ENCODE measurements at regions not wholly inside any gene's neighbourhood (a gene's known extent, or its start where the extent isn't known, plus 50 kb on each side); places are given as distances from the start of the nearest gene placed in this dataset.

DNA sequence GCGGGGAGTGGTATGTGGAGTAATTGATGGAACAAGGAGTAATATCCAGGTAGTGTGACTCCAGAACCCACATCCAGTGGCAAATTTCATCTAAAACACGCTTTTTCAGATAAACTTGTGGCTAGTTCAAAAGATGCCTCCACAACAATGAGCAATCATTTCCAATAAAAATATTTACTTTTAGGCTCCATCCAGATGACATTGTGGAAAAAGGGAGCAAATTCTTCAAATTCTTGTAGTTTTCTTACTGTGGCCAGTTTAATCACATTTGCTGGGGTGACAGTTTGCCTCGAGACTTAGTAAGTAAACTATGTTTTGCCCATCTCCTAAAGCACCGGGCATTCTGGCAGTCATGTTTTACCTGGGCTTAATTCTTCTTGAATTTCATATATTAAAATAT lies 243.6 kb downstream of the IRS1 start:
- in situ Hi-C loops (cut with MboI; ENCODE audit: low pct_unique_long_range_greater_than_20kb, low sequenced_read_pairs, unreplicated experiment): no loop called here
- DNase-seq (ENCODE audit: low spot score): no peak
- TF ChIP-seq, protein P1, sequence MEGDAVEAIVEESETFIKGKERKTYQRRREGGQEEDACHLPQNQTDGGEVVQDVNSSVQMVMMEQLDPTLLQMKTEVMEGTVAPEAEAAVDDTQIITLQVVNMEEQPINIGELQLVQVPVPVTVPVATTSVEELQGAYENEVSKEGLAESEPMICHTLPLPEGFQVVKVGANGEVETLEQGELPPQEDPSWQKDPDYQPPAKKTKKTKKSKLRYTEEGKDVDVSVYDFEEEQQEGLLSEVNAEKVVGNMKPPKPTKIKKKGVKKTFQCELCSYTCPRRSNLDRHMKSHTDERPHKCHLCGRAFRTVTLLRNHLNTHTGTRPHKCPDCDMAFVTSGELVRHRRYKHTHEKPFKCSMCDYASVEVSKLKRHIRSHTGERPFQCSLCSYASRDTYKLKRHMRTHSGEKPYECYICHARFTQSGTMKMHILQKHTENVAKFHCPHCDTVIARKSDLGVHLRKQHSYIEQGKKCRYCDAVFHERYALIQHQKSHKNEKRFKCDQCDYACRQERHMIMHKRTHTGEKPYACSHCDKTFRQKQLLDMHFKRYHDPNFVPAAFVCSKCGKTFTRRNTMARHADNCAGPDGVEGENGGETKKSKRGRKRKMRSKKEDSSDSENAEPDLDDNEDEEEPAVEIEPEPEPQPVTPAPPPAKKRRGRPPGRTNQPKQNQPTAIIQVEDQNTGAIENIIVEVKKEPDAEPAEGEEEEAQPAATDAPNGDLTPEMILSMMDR (IDR thresholded peaks at IDR 0.05; ENCODE audit: extremely low read depth, insufficient read depth, missing control alignments): no peak

DNA sequence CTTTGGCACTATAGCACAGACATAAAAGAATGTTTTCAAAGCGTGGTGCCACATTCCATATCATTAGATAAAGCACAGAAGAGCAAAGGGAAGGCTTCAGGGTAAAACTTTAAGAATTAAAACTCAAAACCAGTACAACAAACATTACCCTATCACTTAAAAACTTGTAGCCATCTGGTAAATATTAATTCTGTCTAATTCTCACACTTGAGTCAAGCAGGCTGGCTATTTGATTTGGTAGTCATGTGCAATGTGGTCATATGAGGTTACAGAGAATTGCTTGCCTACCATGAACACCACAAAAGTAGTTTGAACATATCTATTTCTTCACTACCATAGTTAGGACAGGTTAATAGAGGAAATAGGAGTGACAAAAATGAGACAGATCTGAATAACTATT lies 244.9 kb downstream of the IRS1 start:
- TF ChIP-seq, protein P1 (IDR thresholded peaks at IDR 0.05; ENCODE audit: extremely low read depth, insufficient read depth, missing control alignments): no peak
- no peak for DNase-seq (ENCODE audit: low spot score)
- in situ Hi-C loops (cut with MboI; ENCODE audit: low pct_unique_long_range_greater_than_20kb, low sequenced_read_pairs, unreplicated experiment): no loop called here

- TF ChIP-seq, protein P1 (IDR thresholded peaks at IDR 0.05; ENCODE audit: extremely low read depth, insufficient read depth, missing control alignments): no peak
- in situ Hi-C loops (cut with MboI; ENCODE audit: low pct_unique_long_range_greater_than_20kb, low sequenced_read_pairs, unreplicated experiment): no loop called here
- DNase-seq (ENCODE audit: low spot score): no peak
These were observed 246.3 kb downstream of the IRS1 start for GRCh38 chr2:226553333-226553732.

DNA sequence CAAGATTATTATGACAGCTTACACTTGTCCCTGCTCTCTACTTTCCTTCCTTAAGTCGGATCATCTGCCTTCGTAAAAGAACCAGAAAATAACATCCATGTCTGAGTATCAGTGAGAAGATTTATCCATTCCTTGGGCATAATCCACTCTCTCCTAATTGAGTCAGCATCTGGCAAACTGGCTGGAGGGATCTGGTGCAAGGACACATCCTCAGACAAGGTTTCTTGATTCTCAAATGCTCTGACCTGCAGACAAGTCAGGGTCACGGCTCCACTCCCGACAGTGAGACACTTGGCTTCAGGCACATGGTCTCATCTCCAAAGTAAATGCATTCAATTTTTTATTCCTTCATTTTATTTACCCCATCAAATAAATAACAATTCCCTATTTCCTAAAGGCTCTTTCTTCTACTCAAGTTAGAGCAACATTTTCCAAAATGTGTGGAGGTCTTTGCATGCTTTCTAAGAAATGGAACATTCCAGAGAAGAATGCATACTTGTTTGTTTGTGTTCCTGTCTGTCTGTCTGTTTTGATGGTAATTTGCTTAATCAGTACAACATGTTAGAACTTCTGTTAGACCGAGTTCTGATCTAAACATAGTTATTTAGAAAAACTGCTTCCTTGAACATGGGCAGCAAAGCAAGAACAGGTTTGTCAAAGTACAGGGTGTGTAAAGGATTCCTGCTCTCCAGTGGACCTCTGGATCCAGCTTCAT lies 246.9 kb downstream of the IRS1 start:
- in situ Hi-C loops (cut with MboI; ENCODE audit: low pct_unique_long_range_greater_than_20kb, low sequenced_read_pairs, unreplicated experiment): no loop called here
- DNase-seq (ENCODE audit: low spot score): no peak

GRCh38 chr2:226551522-226552250 lies 247.9 kb downstream of the IRS1 start:
- TF ChIP-seq, protein P1 (IDR thresholded peaks at IDR 0.05; ENCODE audit: extremely low read depth, insufficient read depth, missing control alignments): no peak
- in situ Hi-C loops (cut with MboI; ENCODE audit: low pct_unique_long_range_greater_than_20kb, low sequenced_read_pairs, unreplicated experiment): no loop called here
- no peak for DNase-seq (ENCODE audit: low spot score)

More for the DNA sequence above, 246.9 kb downstream of the IRS1 start:
- TF ChIP-seq, protein P1 (IDR thresholded peaks at IDR 0.05; ENCODE audit: extremely low read depth, insufficient read depth, missing control alignments): no peak

DNA sequence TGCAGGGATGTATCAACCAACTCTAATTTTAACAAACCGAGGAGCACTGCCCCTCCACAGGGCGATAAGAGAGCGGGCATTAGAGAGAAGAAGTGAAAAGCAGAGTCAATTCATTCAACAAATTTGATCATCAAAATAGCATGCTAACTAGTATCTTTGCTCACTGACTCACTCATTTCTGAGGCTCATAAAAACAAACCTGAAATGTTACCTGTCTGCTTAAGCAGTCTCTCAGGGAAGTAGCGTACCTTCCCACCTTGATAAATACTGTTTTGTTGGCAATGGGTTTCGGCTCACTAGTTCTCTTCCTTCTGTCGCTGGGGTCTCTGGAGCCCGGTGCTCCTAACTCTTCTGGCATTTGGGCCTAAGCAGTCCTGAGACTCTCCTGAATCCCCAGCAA lies 248.8 kb downstream of the IRS1 start:
- TF ChIP-seq, protein P1 (IDR thresholded peaks at IDR 0.05; ENCODE audit: extremely low read depth, insufficient read depth, missing control alignments): no peak
- no peak for DNase-seq (ENCODE audit: low spot score)
- in situ Hi-C loops (cut with MboI; ENCODE audit: low pct_unique_long_range_greater_than_20kb, low sequenced_read_pairs, unreplicated experiment): no loop called here
